ENCODE measurements at regions not wholly inside any gene's neighbourhood (a gene's known extent, or its start where the extent isn't known, plus 50 kb on each side); places are given as distances from the start of the nearest gene placed in this dataset.

- DNase-seq: no peak
Observed at GRCh38 chr15:101124731-101125451, 127.0 kb downstream of the CHSY1 start.

- no peak for DNase-seq
Observed at GRCh38 chr15:101123222-101123910, 128.5 kb downstream of the CHSY1 start.

- no peak for DNase-seq
Observed at GRCh38 chr15:101122806-101123205, 129.0 kb downstream of the CHSY1 start.

GRCh38 chr15:101122266-101122665, 129.6 kb downstream of the CHSY1 start:
- no peak for DNase-seq

- DNase-seq: peak; percentile 22
Observed at GRCh38 chr15:101121511-101122090, 130.2 kb downstream of the CHSY1 start.

- no peak for DNase-seq
Observed at GRCh38 chr15:101120987-101121386, 130.9 kb downstream of the CHSY1 start.

GRCh38 chr15:101120473-101120872, 131.4 kb downstream of the CHSY1 start:
- no peak for DNase-seq

Measured in CD4-positive, alpha-beta T cell treated with Interleukin-17A for 1 hour (primary cell).